WTC11 (cell line): ENCODE measurements at regions not wholly inside any gene's neighbourhood (a gene's known extent, or its start where the extent isn't known, plus 50 kb on each side); places are given as distances from the start of the nearest gene placed in this dataset.

Experiments used
- ATAC-seq: fragments of 200-7000 bp; cut with Tn5 transposase; 2 replicates; pipeline ENCODE4 v1.10.0; 2021; ENCODE audit warnings: mild to moderate bottlenecking, moderate library complexity
- CTCF ChIA-PET: fragments of 300-600 bp; sonication (Branson Sonifier 250); formaldehyde crosslinking; loops from one replicate; lab custom pipeline; 2021; ENCODE audit warnings: antibody characterized with exemption; lab: Charles Lee
- POLR2A ChIA-PET: fragments of 350-600 bp; sonication (Branson Sonifier 250); formaldehyde crosslinking; loops from one replicate; lab custom pipeline; 2021; ENCODE audit warnings: antibody characterized with exemption; lab: Charles Lee
- DNase-seq: peaks from one replicate; pipeline ENCODE4 v3.0.0; 2021; ENCODE audit warnings: low spot score
- H3K27ac Mint-ChIP-seq: 2 replicates; pipeline ENCODE4 v1.8.0; 2021; ENCODE audit warnings: mixed read lengths
- H3K27me3 Mint-ChIP-seq: 2 replicates; pipeline ENCODE4 v1.8.0; 2021; ENCODE audit warnings: low read depth, mild to moderate bottlenecking, moderate library complexity, mixed read lengths
- H3K36me3 Mint-ChIP-seq: 2 replicates; pipeline ENCODE4 v1.8.0; 2021; ENCODE audit warnings: mixed read lengths
- H3K4me1 Mint-ChIP-seq: 2 replicates; pipeline ENCODE4 v1.8.0; 2022; ENCODE audit warnings: mixed read lengths
- H3K4me3 Mint-ChIP-seq: 2 replicates; pipeline ENCODE4 v1.8.0; 2021; ENCODE audit warnings: mild to moderate bottlenecking, moderate library complexity, mixed read lengths
- H3K9me3 Mint-ChIP-seq: 2 replicates; pipeline ENCODE4 v1.8.0; 2021; ENCODE audit warnings: mixed read lengths
- CREB1 ChIP-seq: sonication (generic); formaldehyde crosslinking; IDR thresholded peaks from 2 replicates; pipeline ENCODE4 v1.8.0; 2023; ENCODE audit warnings: mild to moderate bottlenecking, missing genetic modification reagents
- FOXJ3 ChIP-seq: sonication (generic); formaldehyde crosslinking; IDR thresholded peaks from 2 replicates; pipeline ENCODE4 v1.9.0; 2021; ENCODE audit warnings: missing genetic modification reagents, mild to moderate bottlenecking, borderline replicate concordance
- GABPB1 ChIP-seq: sonication (generic); formaldehyde crosslinking; IDR thresholded peaks from 2 replicates; pipeline ENCODE4 v1.8.1; 2023; ENCODE audit warnings: mild to moderate bottlenecking, missing genetic modification reagents
- GRHL2 ChIP-seq: fragments of 250-450 bp; sonication (Bioruptor Pico); IDR thresholded peaks from 2 replicates; pipeline ENCODE4 v1.8.0; 2022; ENCODE audit warnings: mild to moderate bottlenecking, moderate library complexity; ENCODE audit not compliant: insufficient replicate concordance, severe bottlenecking
- KAT7 ChIP-seq: sonication (generic); formaldehyde crosslinking; IDR thresholded peaks from 2 replicates; pipeline ENCODE4 v1.8.1; 2023; ENCODE audit warnings: missing genetic modification reagents, mild to moderate bottlenecking, borderline replicate concordance
- MXD4 ChIP-seq: fragments of 250-450 bp; sonication (Bioruptor Pico); IDR thresholded peaks from 2 replicates; pipeline ENCODE4 v1.8.0; 2021; ENCODE audit warnings: mild to moderate bottlenecking, moderate library complexity, borderline replicate concordance
- NFYB ChIP-seq: sonication (generic); formaldehyde crosslinking; conservative IDR thresholded peaks from 2 replicates; pipeline ENCODE4 v1.8.0; 2022; ENCODE audit warnings: low read depth, missing genetic modification reagents
- NR1H2 ChIP-seq: sonication (generic); formaldehyde crosslinking; IDR thresholded peaks from 2 replicates; pipeline ENCODE4 v1.9.0; 2021; ENCODE audit warnings: mild to moderate bottlenecking, moderate library complexity, missing genetic modification reagents
- NR3C1 ChIP-seq: sonication (generic); formaldehyde crosslinking; conservative IDR thresholded peaks from 2 replicates; pipeline ENCODE4 v1.8.1; 2023; ENCODE audit warnings: low read depth, mild to moderate bottlenecking, missing genetic modification reagents
- TEAD1 ChIP-seq: sonication (generic); formaldehyde crosslinking; IDR thresholded peaks from 2 replicates; pipeline ENCODE4 v1.8.0; 2022; ENCODE audit warnings: mild to moderate bottlenecking, missing genetic modification reagents
- TEAD4 ChIP-seq: sonication (generic); formaldehyde crosslinking; IDR thresholded peaks from 2 replicates; pipeline ENCODE4 v1.8.0; 2022; ENCODE audit warnings: mild to moderate bottlenecking, missing genetic modification reagents
- ZNF121 ChIP-seq: sonication (generic); formaldehyde crosslinking; IDR thresholded peaks from 2 replicates; pipeline ENCODE4 v1.8.0; 2023; ENCODE audit warnings: missing genetic modification reagents
- ZNF138 ChIP-seq: sonication (generic); formaldehyde crosslinking; conservative IDR thresholded peaks from 2 replicates; pipeline ENCODE4 v1.8.1; 2022; ENCODE audit warnings: mild to moderate bottlenecking, moderate library complexity, missing genetic modification reagents
- ZNF317 ChIP-seq: sonication (generic); formaldehyde crosslinking; IDR thresholded peaks from 2 replicates; pipeline ENCODE4 v1.8.1; 2023; ENCODE audit warnings: low read depth, mild to moderate bottlenecking, moderate library complexity, missing genetic modification reagents, borderline replicate concordance
- TF ChIP-seq, protein P1 (sequence below): sonication (generic); formaldehyde crosslinking; conservative IDR thresholded peaks from 2 replicates; pipeline ENCODE4 v1.8.1; 2022; ENCODE audit warnings: mild to moderate bottlenecking, missing genetic modification reagents
- TF ChIP-seq, protein P2 (sequence below): fragments of 250-450 bp; sonication (Bioruptor Pico); IDR thresholded peaks from 2 replicates; pipeline ENCODE4 v2.1.2; 2022; ENCODE audit warnings: mild to moderate bottlenecking, moderate library complexity
- TF ChIP-seq, protein P3 (sequence below): fragments of 250-450 bp; sonication (Bioruptor Pico); IDR thresholded peaks from 2 replicates; pipeline ENCODE4 v1.9.0; 2021; ENCODE audit warnings: moderate library complexity, mild to moderate bottlenecking, inconsistent platforms, borderline replicate concordance
- TF ChIP-seq, protein P4 (sequence below): sonication (generic); formaldehyde crosslinking; IDR thresholded peaks from 2 replicates; pipeline ENCODE4 v1.8.1; 2022; ENCODE audit warnings: low read depth, mild to moderate bottlenecking, moderate library complexity, missing genetic modification reagents, borderline replicate concordance
- TF ChIP-seq, protein P5 (sequence below): sonication (generic); formaldehyde crosslinking; IDR thresholded peaks from 2 replicates; pipeline ENCODE4 v1.8.1; 2022; ENCODE audit warnings: missing genetic modification reagents, borderline replicate concordance
- TF ChIP-seq, protein P6 (sequence below): sonication (generic); formaldehyde crosslinking; IDR thresholded peaks from 2 replicates; pipeline ENCODE4 v1.8.1; 2023; ENCODE audit warnings: mild to moderate bottlenecking, missing genetic modification reagents, moderate library complexity
- TF ChIP-seq, protein P7 (sequence below): fragments of 200-600 bp; IDR thresholded peaks from 2 replicates; pipeline ENCODE4 v1.8.0; 2022; ENCODE audit warnings: antibody characterized with exemption
- TF ChIP-seq, protein P8 (sequence below): sonication (generic); formaldehyde crosslinking; IDR thresholded peaks from 2 replicates; pipeline ENCODE4 v1.8.0; 2022; ENCODE audit warnings: missing genetic modification reagents
- TF ChIP-seq, protein P9 (sequence below): sonication (generic); formaldehyde crosslinking; IDR thresholded peaks from 2 replicates; pipeline ENCODE4 v1.8.0; 2022; ENCODE audit warnings: mild to moderate bottlenecking, missing genetic modification reagents

DNA sequence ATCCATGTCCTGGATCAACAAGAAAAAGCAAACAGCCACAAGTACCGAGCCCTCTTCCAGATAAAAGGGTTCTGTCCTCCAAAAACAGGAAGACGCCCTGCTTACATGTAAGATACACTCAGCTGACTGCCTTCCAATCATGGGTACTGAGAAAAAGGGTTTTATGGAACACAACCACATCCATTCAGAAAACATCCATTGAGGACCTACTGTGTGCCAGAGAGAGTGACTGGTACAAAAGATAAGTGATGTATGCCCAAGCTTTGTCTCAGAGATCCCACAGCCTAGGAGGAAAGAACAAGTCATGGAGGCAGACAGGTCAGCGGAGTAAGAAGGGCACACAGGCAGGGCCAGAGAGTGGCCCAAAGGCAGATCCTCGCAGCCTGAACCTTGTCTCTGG lies 94.8 kb upstream of the SSTR4 start:
- Mint-ChIP-seq H3K27me3 (no peaks in the 10 kb centered on the region), H3K4me1 (no peaks in the 10 kb centered on the region), H3K27ac (no peak overlapping the region), H3K36me3 (no peaks in the 10 kb centered on the region)
- ATAC-seq (no peak), DNase-seq (no peak)
- POLR2A ChIA-PET = no interaction called here
- no peak for TF ChIP-seq NR1H2
- no peak for TF ChIP-seq CREB1 (CRISPR knock-in tag)
- TF ChIP-seq, protein P1, sequence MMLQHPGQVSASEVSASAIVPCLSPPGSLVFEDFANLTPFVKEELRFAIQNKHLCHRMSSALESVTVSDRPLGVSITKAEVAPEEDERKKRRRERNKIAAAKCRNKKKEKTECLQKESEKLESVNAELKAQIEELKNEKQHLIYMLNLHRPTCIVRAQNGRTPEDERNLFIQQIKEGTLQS (CRISPR knock-in tag) = no peak
- no peak for TF ChIP-seq FOXJ3 (CRISPR knock-in tag)
- TF ChIP-seq, protein P2, sequence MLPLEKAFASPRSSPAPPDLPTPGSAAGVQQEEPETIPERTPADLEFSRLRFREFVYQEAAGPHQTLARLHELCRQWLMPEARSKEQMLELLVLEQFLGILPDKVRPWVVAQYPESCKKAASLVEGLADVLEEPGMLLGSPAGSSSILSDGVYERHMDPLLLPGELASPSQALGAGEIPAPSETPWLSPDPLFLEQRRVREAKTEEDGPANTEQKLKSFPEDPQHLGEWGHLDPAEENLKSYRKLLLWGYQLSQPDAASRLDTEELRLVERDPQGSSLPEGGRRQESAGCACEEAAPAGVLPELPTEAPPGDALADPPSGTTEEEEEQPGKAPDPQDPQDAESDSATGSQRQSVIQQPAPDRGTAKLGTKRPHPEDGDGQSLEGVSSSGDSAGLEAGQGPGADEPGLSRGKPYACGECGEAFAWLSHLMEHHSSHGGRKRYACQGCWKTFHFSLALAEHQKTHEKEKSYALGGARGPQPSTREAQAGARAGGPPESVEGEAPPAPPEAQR = no peak
- no peak for TF ChIP-seq ZNF121 (CRISPR knock-in tag)
- TF ChIP-seq, protein P3, sequence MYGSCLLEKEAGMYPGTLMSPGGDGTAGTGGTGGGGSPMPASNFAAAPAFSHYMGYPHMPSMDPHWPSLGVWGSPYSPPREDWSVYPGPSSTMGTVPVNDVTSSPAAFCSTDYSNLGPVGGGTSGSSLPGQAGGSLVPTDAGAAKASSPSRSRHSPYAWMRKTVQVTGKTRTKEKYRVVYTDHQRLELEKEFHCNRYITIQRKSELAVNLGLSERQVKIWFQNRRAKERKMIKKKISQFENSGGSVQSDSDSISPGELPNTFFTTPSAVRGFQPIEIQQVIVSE (CRISPR knock-in tag) = no peak
- TF ChIP-seq, protein P4, sequence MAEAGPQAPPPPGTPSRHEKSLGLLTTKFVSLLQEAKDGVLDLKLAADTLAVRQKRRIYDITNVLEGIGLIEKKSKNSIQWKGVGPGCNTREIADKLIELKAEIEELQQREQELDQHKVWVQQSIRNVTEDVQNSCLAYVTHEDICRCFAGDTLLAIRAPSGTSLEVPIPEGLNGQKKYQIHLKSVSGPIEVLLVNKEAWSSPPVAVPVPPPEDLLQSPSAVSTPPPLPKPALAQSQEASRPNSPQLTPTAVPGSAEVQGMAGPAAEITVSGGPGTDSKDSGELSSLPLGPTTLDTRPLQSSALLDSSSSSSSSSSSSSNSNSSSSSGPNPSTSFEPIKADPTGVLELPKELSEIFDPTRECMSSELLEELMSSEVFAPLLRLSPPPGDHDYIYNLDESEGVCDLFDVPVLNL (CRISPR knock-in tag) = no peak
- TF ChIP-seq TEAD4 (CRISPR knock-in tag) = no peak
- no peak for TF ChIP-seq KAT7 (CRISPR knock-in tag)
- no peak for TF ChIP-seq MXD4
- no peak for TF ChIP-seq TEAD1
- TF ChIP-seq NFYB = no peak
- TF ChIP-seq, protein P5, sequence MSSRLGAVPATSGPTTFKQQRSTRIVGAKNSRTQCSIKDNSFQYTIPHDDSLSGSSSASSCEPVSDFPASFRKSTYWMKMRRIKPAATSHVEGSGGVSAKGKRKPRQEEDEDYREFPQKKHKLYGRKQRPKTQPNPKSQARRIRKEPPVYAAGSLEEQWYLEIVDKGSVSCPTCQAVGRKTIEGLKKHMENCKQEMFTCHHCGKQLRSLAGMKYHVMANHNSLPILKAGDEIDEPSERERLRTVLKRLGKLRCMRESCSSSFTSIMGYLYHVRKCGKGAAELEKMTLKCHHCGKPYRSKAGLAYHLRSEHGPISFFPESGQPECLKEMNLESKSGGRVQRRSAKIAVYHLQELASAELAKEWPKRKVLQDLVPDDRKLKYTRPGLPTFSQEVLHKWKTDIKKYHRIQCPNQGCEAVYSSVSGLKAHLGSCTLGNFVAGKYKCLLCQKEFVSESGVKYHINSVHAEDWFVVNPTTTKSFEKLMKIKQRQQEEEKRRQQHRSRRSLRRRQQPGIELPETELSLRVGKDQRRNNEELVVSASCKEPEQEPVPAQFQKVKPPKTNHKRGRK (CRISPR knock-in tag) = no peak
- no peak for TF ChIP-seq ZNF317 (CRISPR knock-in tag)
- TF ChIP-seq, all 79 proteins: peak for 0
- no peaks in the 10 kb centered on the region for H3K9me3 Mint-ChIP-seq
- CTCF ChIA-PET = no interaction called here
- no peak overlapping the region for H3K4me3 Mint-ChIP-seq

DNA sequence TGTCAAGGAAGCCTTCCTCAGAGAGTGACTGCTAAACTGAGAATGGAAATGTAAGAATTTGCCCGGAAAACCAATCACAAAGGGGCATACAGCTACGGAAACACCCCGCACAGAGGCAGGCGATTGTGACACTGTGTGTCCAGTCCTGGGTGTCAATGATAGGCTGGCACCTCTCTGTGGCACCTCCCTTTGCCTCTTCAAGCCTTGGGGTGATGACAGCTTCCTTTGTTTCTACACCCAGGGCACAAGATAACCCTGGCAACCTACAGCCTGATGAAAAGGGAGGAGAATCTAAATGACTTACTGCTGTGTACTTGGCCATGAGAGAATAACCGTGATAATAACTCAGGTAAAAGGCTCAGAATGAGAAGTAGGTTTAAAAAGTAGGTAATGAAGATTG lies 93.6 kb upstream of the SSTR4 start:
- CTCF ChIA-PET = no interaction called here

More for the DNA sequence above, 93.6 kb upstream of the SSTR4 start:
- Mint-ChIP-seq H3K27ac (no peak overlapping the region), H3K4me1 (no peaks in the 10 kb centered on the region), H3K36me3 (no peaks in the 10 kb centered on the region), H3K27me3 (no peaks in the 10 kb centered on the region; the same call in 1 of the 2 replicates), H3K9me3 (no peaks in the 10 kb centered on the region), H3K4me3 (no peak overlapping the region)
- DNase-seq (no peak), ATAC-seq (no peak)
- POLR2A ChIA-PET = no interaction called here
- no peak for TF ChIP-seq GRHL2 (CRISPR knock-in tag)
- TF ChIP-seq, protein P6, sequence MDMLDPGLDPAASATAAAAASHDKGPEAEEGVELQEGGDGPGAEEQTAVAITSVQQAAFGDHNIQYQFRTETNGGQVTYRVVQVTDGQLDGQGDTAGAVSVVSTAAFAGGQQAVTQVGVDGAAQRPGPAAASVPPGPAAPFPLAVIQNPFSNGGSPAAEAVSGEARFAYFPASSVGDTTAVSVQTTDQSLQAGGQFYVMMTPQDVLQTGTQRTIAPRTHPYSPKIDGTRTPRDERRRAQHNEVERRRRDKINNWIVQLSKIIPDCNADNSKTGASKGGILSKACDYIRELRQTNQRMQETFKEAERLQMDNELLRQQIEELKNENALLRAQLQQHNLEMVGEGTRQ (CRISPR knock-in tag) = no peak
- TF ChIP-seq, protein P7, sequence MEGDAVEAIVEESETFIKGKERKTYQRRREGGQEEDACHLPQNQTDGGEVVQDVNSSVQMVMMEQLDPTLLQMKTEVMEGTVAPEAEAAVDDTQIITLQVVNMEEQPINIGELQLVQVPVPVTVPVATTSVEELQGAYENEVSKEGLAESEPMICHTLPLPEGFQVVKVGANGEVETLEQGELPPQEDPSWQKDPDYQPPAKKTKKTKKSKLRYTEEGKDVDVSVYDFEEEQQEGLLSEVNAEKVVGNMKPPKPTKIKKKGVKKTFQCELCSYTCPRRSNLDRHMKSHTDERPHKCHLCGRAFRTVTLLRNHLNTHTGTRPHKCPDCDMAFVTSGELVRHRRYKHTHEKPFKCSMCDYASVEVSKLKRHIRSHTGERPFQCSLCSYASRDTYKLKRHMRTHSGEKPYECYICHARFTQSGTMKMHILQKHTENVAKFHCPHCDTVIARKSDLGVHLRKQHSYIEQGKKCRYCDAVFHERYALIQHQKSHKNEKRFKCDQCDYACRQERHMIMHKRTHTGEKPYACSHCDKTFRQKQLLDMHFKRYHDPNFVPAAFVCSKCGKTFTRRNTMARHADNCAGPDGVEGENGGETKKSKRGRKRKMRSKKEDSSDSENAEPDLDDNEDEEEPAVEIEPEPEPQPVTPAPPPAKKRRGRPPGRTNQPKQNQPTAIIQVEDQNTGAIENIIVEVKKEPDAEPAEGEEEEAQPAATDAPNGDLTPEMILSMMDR = no peak
- TF ChIP-seq, protein P8, sequence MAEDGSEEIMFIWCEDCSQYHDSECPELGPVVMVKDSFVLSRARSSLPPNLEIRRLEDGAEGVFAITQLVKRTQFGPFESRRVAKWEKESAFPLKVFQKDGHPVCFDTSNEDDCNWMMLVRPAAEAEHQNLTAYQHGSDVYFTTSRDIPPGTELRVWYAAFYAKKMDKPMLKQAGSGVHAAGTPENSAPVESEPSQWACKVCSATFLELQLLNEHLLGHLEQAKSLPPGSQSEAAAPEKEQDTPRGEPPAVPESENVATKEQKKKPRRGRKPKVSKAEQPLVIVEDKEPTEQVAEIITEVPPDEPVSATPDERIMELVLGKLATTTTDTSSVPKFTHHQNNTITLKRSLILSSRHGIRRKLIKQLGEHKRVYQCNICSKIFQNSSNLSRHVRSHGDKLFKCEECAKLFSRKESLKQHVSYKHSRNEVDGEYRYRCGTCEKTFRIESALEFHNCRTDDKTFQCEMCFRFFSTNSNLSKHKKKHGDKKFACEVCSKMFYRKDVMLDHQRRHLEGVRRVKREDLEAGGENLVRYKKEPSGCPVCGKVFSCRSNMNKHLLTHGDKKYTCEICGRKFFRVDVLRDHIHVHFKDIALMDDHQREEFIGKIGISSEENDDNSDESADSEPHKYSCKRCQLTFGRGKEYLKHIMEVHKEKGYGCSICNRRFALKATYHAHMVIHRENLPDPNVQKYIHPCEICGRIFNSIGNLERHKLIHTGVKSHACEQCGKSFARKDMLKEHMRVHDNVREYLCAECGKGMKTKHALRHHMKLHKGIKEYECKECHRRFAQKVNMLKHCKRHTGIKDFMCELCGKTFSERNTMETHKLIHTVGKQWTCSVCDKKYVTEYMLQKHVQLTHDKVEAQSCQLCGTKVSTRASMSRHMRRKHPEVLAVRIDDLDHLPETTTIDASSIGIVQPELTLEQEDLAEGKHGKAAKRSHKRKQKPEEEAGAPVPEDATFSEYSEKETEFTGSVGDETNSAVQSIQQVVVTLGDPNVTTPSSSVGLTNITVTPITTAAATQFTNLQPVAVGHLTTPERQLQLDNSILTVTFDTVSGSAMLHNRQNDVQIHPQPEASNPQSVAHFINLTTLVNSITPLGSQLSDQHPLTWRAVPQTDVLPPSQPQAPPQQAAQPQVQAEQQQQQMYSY (CRISPR knock-in tag) = no peak
- TF ChIP-seq, protein P9, sequence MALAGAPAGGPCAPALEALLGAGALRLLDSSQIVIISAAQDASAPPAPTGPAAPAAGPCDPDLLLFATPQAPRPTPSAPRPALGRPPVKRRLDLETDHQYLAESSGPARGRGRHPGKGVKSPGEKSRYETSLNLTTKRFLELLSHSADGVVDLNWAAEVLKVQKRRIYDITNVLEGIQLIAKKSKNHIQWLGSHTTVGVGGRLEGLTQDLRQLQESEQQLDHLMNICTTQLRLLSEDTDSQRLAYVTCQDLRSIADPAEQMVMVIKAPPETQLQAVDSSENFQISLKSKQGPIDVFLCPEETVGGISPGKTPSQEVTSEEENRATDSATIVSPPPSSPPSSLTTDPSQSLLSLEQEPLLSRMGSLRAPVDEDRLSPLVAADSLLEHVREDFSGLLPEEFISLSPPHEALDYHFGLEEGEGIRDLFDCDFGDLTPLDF (CRISPR knock-in tag) = no peak
- no peak for TF ChIP-seq MXD4
- no peak for TF ChIP-seq ZNF138 (CRISPR knock-in tag)
- no peak for TF ChIP-seq CREB1 (CRISPR knock-in tag)
- TF ChIP-seq NR3C1 (CRISPR knock-in tag) = no peak
- no peak for TF ChIP-seq GABPB1 (CRISPR knock-in tag)
